Prostate gland (tissue), 2 donors: ENCODE measurements at regions not wholly inside any gene's neighbourhood (a gene's known extent, or its start where the extent isn't known, plus 50 kb on each side); places are given as distances from the start of the nearest gene placed in this dataset.

ENCODE experiments used
- CTCF ChIP-seq, 4 experiments: fragments of 200-600 bp in 2 of 4; fragments of 450-650 bp in 2 of 4; sonication (generic) in 2 of 4; IDR thresholded peaks; 1 replicate in 3 of 4; 2 replicates in 1 of 4; pipeline ENCODE4 v1.5.1; 2016 to 2019; ENCODE audit warnings: antibody characterized with exemption in 4 of 4, mild to moderate bottlenecking in 2 of 4, moderate library complexity in 2 of 4
- POLR2A ChIP-seq: fragments of 450-650 bp; IDR thresholded peaks from one replicate; pipeline ENCODE4 v1.6.1; 2016; ENCODE audit warnings: antibody characterized with exemption, mild to moderate bottlenecking
- POLR2AphosphoS5 ChIP-seq: sonication (generic); formaldehyde crosslinking; IDR thresholded peaks from one replicate; pipeline ENCODE4 v1.6.1; 2017; ENCODE audit warnings: antibody characterized with exemption

GRCh38 chr1:232109391-232109790, 482.8 kb downstream of the DISC1 start:
- TF ChIP-seq CTCF (IDR thresholded peaks at IDR 0.05) (no peak), POLR2AphosphoS5 (no peak), POLR2A (no peak)
